ENCODE measurements at regions not wholly inside any gene's neighbourhood (a gene's known extent, or its start where the extent isn't known, plus 50 kb on each side); places are given as distances from the start of the nearest gene placed in this dataset.
"Not testable (repeated sequence)": the region's sequence is repeated elsewhere in the genome, so short reads cannot be mapped to it uniquely, and the experiment has no call there.

- H3K27ac ChIP-seq, result no peak overlapping the region
- POLR2A ChIA-PET (ENCODE audit: low non-redundant PET), result no interaction called here
- TF ChIP-seq CTCF (conservative IDR thresholded peaks at IDR 0.05; ENCODE audit: low read depth), result no peak
- CTCF ChIA-PET, result no interaction called here
- no peak for DNase-seq (ENCODE audit: low spot score)
These were observed 119.8 kb upstream of the STARD13 start for GRCh38 chr13:33405371-33405770.

- ChIA-PET POLR2A (ENCODE audit: low non-redundant PET) (no interaction called here), CTCF (interaction anchor here (0.6 kb wide), 1 partner anchor 1090 kb away, joined by 4 read pairs; no protein-coding TSS in a partner anchor)
- no peak for TF ChIP-seq CTCF (conservative IDR thresholded peaks at IDR 0.05; ENCODE audit: low read depth)
- no peak overlapping the region for H3K27ac ChIP-seq
- no peak for DNase-seq (ENCODE audit: low spot score)
These were observed 124.3 kb upstream of the STARD13 start for GRCh38 chr13:33409673-33410510.

GRCh38 chr13:33410619-33411018 is 125.1 kb upstream of the STARD13 start:
- TF ChIP-seq CTCF (conservative IDR thresholded peaks at IDR 0.05; ENCODE audit: low read depth), result no peak
- ChIA-PET POLR2A (ENCODE audit: low non-redundant PET) (no interaction called here), CTCF (no interaction called here)
- no peak for DNase-seq (ENCODE audit: low spot score)
- H3K27ac ChIP-seq, result no peak overlapping the region

DNA sequence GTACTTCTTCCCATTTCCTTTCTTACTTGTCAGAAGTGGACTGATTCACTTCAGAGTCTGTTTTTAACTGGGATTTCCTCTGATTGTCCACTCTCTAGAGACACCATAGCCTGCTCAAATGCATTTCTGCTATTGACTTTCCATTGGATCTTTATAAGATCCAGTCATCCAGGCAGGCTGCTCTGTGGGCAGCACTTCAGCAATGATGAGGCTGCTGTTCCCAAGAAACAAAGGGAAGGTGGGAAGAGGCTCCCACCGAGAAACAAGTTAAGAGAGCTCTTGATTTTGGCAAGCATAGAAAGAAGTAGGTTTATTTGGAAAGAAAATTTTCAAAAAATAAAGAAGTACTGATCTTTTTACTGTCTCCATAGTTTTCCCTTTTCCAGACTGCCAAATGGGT is 125.8 kb upstream of the STARD13 start:
- ChIA-PET POLR2A (ENCODE audit: low non-redundant PET) (no interaction called here), CTCF (no interaction called here)
- no peak for TF ChIP-seq CTCF (conservative IDR thresholded peaks at IDR 0.05; ENCODE audit: low read depth)
- H3K27ac ChIP-seq, result no peak overlapping the region
- DNase-seq (ENCODE audit: low spot score), result no peak

DNA sequence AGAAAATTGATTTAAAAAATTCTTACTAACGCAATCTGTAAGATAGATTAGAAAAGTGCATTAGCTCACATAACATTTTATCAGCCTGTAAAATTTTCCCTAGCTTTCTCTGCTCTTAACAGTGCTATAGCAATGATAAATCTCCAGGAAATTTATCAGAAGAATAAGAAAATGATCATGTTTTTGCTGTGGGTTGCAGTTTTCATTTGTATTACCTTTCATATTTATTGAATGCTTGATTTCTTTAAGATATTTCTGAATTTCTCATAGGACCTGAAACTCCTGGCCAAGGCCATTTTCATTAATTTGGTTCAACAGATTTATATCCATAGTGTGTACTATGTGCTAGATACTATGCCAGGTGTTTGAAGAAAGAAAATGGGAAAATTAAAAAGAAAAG is 130.3 kb upstream of the STARD13 start:
- no peak for TF ChIP-seq CTCF (conservative IDR thresholded peaks at IDR 0.05; ENCODE audit: low read depth)
- ChIA-PET POLR2A (ENCODE audit: low non-redundant PET) (no interaction called here), CTCF (no interaction called here)
- no peak overlapping the region for H3K27ac ChIP-seq
- no peak for DNase-seq (ENCODE audit: low spot score)

- H3K27ac ChIP-seq; CTCF ChIA-PET; DNase-seq (ENCODE audit: low spot score); POLR2A ChIA-PET (ENCODE audit: low non-redundant PET): not testable (repeated sequence)
These were observed 132.8 kb upstream of the STARD13 start for GRCh38 chr13:33418224-33418953.

DNA sequence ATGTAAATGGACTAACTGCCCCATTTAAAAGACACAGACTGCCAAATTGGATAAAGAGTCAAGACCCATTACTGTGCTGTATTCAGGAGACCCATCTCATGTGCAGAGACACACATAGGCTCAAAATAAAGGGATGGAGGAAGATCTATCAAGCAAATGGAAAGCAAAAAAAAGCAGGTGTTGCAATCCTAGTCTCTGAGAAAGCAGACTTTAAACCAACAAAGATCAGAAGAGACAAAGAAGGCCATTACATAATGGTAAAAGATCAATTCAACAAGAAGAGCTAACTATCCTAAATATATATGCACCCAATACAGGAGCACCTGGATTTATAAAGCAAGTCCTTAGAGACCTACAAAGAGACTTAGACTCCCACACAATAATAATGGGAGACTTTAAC is 134.6 kb upstream of the STARD13 start:
- H3K27ac ChIP-seq; DNase-seq (ENCODE audit: low spot score); CTCF ChIA-PET; POLR2A ChIA-PET (ENCODE audit: low non-redundant PET): not testable (repeated sequence)
